DND-41 (cell line): ENCODE measurements at regions not wholly inside any gene's neighbourhood (a gene's known extent, or its start where the extent isn't known, plus 50 kb on each side); places are given as distances from the start of the nearest gene placed in this dataset.

Experiments used
- CTCF ChIP-seq: IDR thresholded peaks from 2 replicates; pipeline ENCODE4 v1.5.1; 2012; ENCODE audit warnings: borderline replicate concordance, low read length, moderate library complexity, mild to moderate bottlenecking; ENCODE audit not compliant: poor library complexity, severe bottlenecking; ENCODE audit errors: extremely low read depth
- EZH2 ChIP-seq: IDR thresholded peaks from 3 replicates; pipeline ENCODE4 v1.6.1; 2012; ENCODE audit warnings: borderline replicate concordance, low read depth, mild to moderate bottlenecking, moderate library complexity, low read length, inconsistent platforms; ENCODE audit not compliant: severe bottlenecking

- TF ChIP-seq CTCF (no peak), EZH2 (no peak)
Measured at GRCh38 chr2:120887320-120887697, 151.6 kb downstream of the GLI2 start.
